Spleen (tissue), 7 donors: ENCODE measurements at regions not wholly inside any gene's neighbourhood (a gene's known extent, or its start where the extent isn't known, plus 50 kb on each side); places are given as distances from the start of the nearest gene placed in this dataset.

Experiments
- POLR2A ChIP-seq, 3 donors: fragments of 450-650 bp; IDR thresholded peaks; one replicate each; pipeline ENCODE4 v1.5.1; 2017; ENCODE audit warnings: antibody characterized with exemption in 3 of 3, mild to moderate bottlenecking in 1 of 3
- TF ChIP-seq, protein P1 (sequence below), 11 experiments: fragments of 200-600 bp in 7 of 11; fragments of 450-650 bp in 4 of 11; sonication (generic) in 4 of 11; IDR thresholded peaks in 8 of 11; conservative IDR thresholded peaks in 3 of 11; 1 replicate in 7 of 11; 2 replicates in 4 of 11; pipeline versions ENCODE4 v1.4.0 to v1.8.0; 2016 to 2021; ENCODE audit warnings: antibody characterized with exemption in 11 of 11, inconsistent platforms in 4 of 11, mild to moderate bottlenecking in 1 of 11
- donor health status: DM: no; HTN: no; CAD: no; lungs with moderate emphysema.
- donor health status: DM: no; HTN: no; CAD: no.
- donor health status: DM: no; HTN: no; CAD: no.

DNA sequence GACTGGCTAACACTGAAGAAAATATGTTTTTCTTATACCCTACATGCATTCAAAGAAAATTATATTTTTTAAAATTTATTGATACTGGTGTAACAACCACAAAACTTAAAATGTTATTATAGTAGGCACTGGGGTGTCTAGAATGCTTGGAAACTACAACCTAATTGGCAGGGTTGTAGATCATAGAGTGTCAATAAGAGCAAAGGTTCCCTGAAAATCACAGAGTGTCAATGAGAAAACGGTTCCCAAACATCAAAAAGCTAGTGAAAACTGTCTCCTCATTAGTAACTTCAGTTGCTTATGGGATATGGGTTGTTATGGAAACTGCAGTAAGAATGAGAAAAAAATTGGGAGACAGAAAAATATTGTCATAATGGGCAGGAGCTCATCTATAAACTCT is 214.4 kb upstream of the CCNG1 start:
- TF ChIP-seq, protein P1, sequence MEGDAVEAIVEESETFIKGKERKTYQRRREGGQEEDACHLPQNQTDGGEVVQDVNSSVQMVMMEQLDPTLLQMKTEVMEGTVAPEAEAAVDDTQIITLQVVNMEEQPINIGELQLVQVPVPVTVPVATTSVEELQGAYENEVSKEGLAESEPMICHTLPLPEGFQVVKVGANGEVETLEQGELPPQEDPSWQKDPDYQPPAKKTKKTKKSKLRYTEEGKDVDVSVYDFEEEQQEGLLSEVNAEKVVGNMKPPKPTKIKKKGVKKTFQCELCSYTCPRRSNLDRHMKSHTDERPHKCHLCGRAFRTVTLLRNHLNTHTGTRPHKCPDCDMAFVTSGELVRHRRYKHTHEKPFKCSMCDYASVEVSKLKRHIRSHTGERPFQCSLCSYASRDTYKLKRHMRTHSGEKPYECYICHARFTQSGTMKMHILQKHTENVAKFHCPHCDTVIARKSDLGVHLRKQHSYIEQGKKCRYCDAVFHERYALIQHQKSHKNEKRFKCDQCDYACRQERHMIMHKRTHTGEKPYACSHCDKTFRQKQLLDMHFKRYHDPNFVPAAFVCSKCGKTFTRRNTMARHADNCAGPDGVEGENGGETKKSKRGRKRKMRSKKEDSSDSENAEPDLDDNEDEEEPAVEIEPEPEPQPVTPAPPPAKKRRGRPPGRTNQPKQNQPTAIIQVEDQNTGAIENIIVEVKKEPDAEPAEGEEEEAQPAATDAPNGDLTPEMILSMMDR (IDR thresholded peaks at IDR 0.05 in 8 of 11, conservative IDR thresholded peaks at IDR 0.05 in 3 of 11): no peak
- no peak for TF ChIP-seq POLR2A (IDR thresholded peaks at IDR 0.05)
